Neural progenitor cell (in vitro differentiated cells): ENCODE measurements at regions not wholly inside any gene's neighbourhood (a gene's known extent, or its start where the extent isn't known, plus 50 kb on each side); places are given as distances from the start of the nearest gene placed in this dataset.

Experiments used
- DNase-seq: peaks from one replicate; pipeline ENCODE4 v3.0.0-alpha.2; 2016; ENCODE audit warnings: low spot score
- H2AFZ ChIP-seq: fragments of 200-600 bp; sonication (generic); replicated peaks from 2 replicates; pipeline ENCODE4 v1.6.1; 2016; ENCODE audit warnings: antibody characterized with exemption
- H3F3A ChIP-seq: fragments of 200-600 bp; sonication (generic); 2 replicates; pipeline ENCODE4 v1.6.1; 2016; ENCODE audit warnings: antibody characterized with exemption, low read depth
- H3K27ac ChIP-seq: fragments of 200-600 bp; sonication (generic); 2 replicates; pipeline ENCODE4 v1.5.1; 2016; ENCODE audit warnings: mild to moderate bottlenecking
- H3K27me3 ChIP-seq: fragments of 200-600 bp; sonication (generic); 2 replicates; pipeline ENCODE4 v1.6.1; 2016; ENCODE audit warnings: mild to moderate bottlenecking, moderate library complexity
- H3K36me3 ChIP-seq: fragments of 200-600 bp; sonication (generic); 2 replicates; pipeline ENCODE4 v1.5.1; 2016
- H3K4me1 ChIP-seq: fragments of 200-600 bp; sonication (generic); 2 replicates; pipeline ENCODE4 v1.6.1; 2016; ENCODE audit warnings: mixed run types
- H3K4me2 ChIP-seq: fragments of 200-600 bp; sonication (generic); 2 replicates; pipeline ENCODE4 v1.6.1; 2016
- H3K4me3 ChIP-seq: fragments of 200-600 bp; sonication (generic); 2 replicates; pipeline ENCODE4 v1.5.1; 2016
- H3K79me2 ChIP-seq: fragments of 200-600 bp; sonication (generic); 2 replicates; pipeline ENCODE4 v1.6.1; 2016; ENCODE audit warnings: low read depth
- H3K9ac ChIP-seq: fragments of 200-600 bp; sonication (generic); 2 replicates; pipeline ENCODE4 v1.6.1; 2016
- H3K9me3 ChIP-seq: fragments of 200-600 bp; sonication (generic); 2 replicates; pipeline ENCODE4 v1.5.1; 2016; ENCODE audit warnings: low read depth
- H4K20me1 ChIP-seq: fragments of 200-600 bp; sonication (generic); 2 replicates; pipeline ENCODE4 v1.6.1; 2016; ENCODE audit warnings: low read depth
- H3K27ac Mint-ChIP-seq: 3 replicates; pipeline ENCODE4 v1.8.0; 2021; ENCODE audit warnings: mixed read lengths
- H3K27me3 Mint-ChIP-seq: 2 replicates; pipeline ENCODE4 v1.8.0; 2022; ENCODE audit warnings: low read depth, mild to moderate bottlenecking, inconsistent platforms, moderate library complexity, mixed read lengths; ENCODE audit not compliant: insufficient read depth
- H3K36me3 Mint-ChIP-seq: 3 replicates; pipeline ENCODE4 v1.8.0; 2021; ENCODE audit warnings: mixed read lengths
- H3K4me1 Mint-ChIP-seq: 3 replicates; pipeline ENCODE4 v1.8.0; 2021; ENCODE audit warnings: mixed read lengths
- H3K4me3 Mint-ChIP-seq: 3 replicates; pipeline ENCODE4 v1.8.0; 2021; ENCODE audit warnings: mild to moderate bottlenecking, moderate library complexity, mixed read lengths
- H3K9me3 Mint-ChIP-seq: 3 replicates; pipeline ENCODE4 v1.8.0; 2020; ENCODE audit warnings: mixed read lengths
- CTCF ChIP-seq: fragments of 200-600 bp; sonication (generic); IDR thresholded peaks from 2 replicates; pipeline ENCODE4 v1.5.1; 2017; ENCODE audit warnings: antibody characterized with exemption, mild to moderate bottlenecking
- EZH2 ChIP-seq: fragments of 200-600 bp; sonication (generic); IDR thresholded peaks from 2 replicates; pipeline ENCODE4 v1.6.1; 2017; ENCODE audit warnings: antibody characterized with exemption, mild to moderate bottlenecking, moderate library complexity
- EZH2phosphoT487 ChIP-seq: fragments of 200-600 bp; sonication (generic); IDR thresholded peaks from 2 replicates; pipeline ENCODE4 v1.6.1; 2017; ENCODE audit warnings: antibody characterized with exemption

- no peaks in the 10 kb centered on the region for H3K27me3 ChIP-seq
- Mint-ChIP-seq H3K9me3 (peaks cover 2% of the 10 kb centered on the region), H3K4me1 (no peaks in the 10 kb centered on the region), H3K4me3 (no peak overlapping the region), H3K27ac (no peak overlapping the region), H3K36me3 (no peaks in the 10 kb centered on the region), H3K27me3 (no peaks in the 10 kb centered on the region)
- H3K79me2 ChIP-seq, result no peaks in the 10 kb centered on the region
- H3K4me3 ChIP-seq, result no peak overlapping the region
- no peak overlapping the region for H2AFZ ChIP-seq
- H3K36me3 ChIP-seq, result no peaks in the 10 kb centered on the region
- no peak for DNase-seq
- H4K20me1 ChIP-seq, result no peaks in the 10 kb centered on the region
- H3K9me3 ChIP-seq, result no peaks in the 10 kb centered on the region
- H3K27ac ChIP-seq, result no peak overlapping the region
- peaks cover 4% of the 10 kb centered on the region for H3F3A ChIP-seq
- H3K4me1 ChIP-seq, result peaks cover 9% of the 10 kb centered on the region
- TF ChIP-seq CTCF (no peak), EZH2phosphoT487 (no peak), EZH2 (no peak)
- H3K9ac ChIP-seq, result no peak overlapping the region
- H3K4me2 ChIP-seq, result no peak overlapping the region
Measured at GRCh38 chr3:16794257-16794656, 90.5 kb upstream of the PLCL2 start.

- Histone ChIP-seq H3K9ac (no peak overlapping the region), H3K9me3 (no peaks in the 10 kb centered on the region), H3K27me3 (no peaks in the 10 kb centered on the region), H3K4me1 (no peaks in the 10 kb centered on the region), H3K4me3 (no peak overlapping the region), H3K4me2 (no peak overlapping the region), H3F3A (no peaks in the 10 kb centered on the region), H2AFZ (no peak overlapping the region), H4K20me1 (no peaks in the 10 kb centered on the region), H3K36me3 (no peaks in the 10 kb centered on the region), H3K79me2 (no peaks in the 10 kb centered on the region), H3K27ac (no peak overlapping the region)
- Mint-ChIP-seq H3K9me3 (peaks cover 2% of the 10 kb centered on the region), H3K27ac (no peak overlapping the region), H3K4me3 (no peak overlapping the region), H3K27me3 (no peaks in the 10 kb centered on the region), H3K4me1 (no peaks in the 10 kb centered on the region), H3K36me3 (no peaks in the 10 kb centered on the region)
- DNase-seq, result no peak
- TF ChIP-seq EZH2 (no peak), EZH2phosphoT487 (no peak), CTCF (no peak)
Measured at GRCh38 chr3:16795581-16795980, 89.2 kb upstream of the PLCL2 start.

- no peak for DNase-seq
- Mint-ChIP-seq H3K27ac (no peak overlapping the region), H3K4me3 (no peak overlapping the region), H3K9me3 (peaks cover 2% of the 10 kb centered on the region), H3K4me1 (no peaks in the 10 kb centered on the region), H3K36me3 (no peaks in the 10 kb centered on the region), H3K27me3 (no peaks in the 10 kb centered on the region)
- Histone ChIP-seq H3K27ac (no peak overlapping the region), H3K4me2 (no peak overlapping the region), H3K9ac (no peak overlapping the region), H3K36me3 (no peaks in the 10 kb centered on the region), H4K20me1 (no peaks in the 10 kb centered on the region), H3K27me3 (no peaks in the 10 kb centered on the region), H3F3A (no peaks in the 10 kb centered on the region), H3K4me1 (peaks cover 4% of the 10 kb centered on the region), H2AFZ (no peak overlapping the region), H3K4me3 (no peak overlapping the region), H3K79me2 (no peaks in the 10 kb centered on the region), H3K9me3 (no peaks in the 10 kb centered on the region)
- TF ChIP-seq CTCF, result no peak
- TF ChIP-seq EZH2phosphoT487, result no peak
- TF ChIP-seq EZH2, result no peak
Measured at GRCh38 chr3:16797831-16798230, 86.9 kb upstream of the PLCL2 start.

- no peaks in the 10 kb centered on the region for H3K27me3 ChIP-seq
- H3K27ac Mint-ChIP-seq, result no peak overlapping the region
- H3K79me2 ChIP-seq, result no peaks in the 10 kb centered on the region
- H4K20me1 ChIP-seq, result no peaks in the 10 kb centered on the region
- no peaks in the 10 kb centered on the region for H3K36me3 ChIP-seq
- no peak overlapping the region for H3K9ac ChIP-seq
- peaks cover 4% of the 10 kb centered on the region for H3K4me1 ChIP-seq
- H3K9me3 Mint-ChIP-seq, result peaks cover 2% of the 10 kb centered on the region
- H3K4me3 ChIP-seq, result no peak overlapping the region
- H3K27ac ChIP-seq, result no peak overlapping the region
- no peak overlapping the region for H2AFZ ChIP-seq
- H3K4me3 Mint-ChIP-seq, result no peak overlapping the region
- H3K27me3 Mint-ChIP-seq, result no peaks in the 10 kb centered on the region
- no peaks in the 10 kb centered on the region for H3K36me3 Mint-ChIP-seq
- no peaks in the 10 kb centered on the region for H3F3A ChIP-seq
- H3K4me1 Mint-ChIP-seq, result no peaks in the 10 kb centered on the region
- H3K9me3 ChIP-seq, result no peaks in the 10 kb centered on the region
- TF ChIP-seq EZH2phosphoT487 (no peak), EZH2 (no peak), CTCF (no peak)
- no peak overlapping the region for H3K4me2 ChIP-seq
- no peak for DNase-seq
Measured at GRCh38 chr3:16798738-16799137, 86.0 kb upstream of the PLCL2 start.
